HL-60/S4 (cell line): ENCODE measurements at regions not wholly inside any gene's neighbourhood (a gene's known extent, or its start where the extent isn't known, plus 50 kb on each side); places are given as distances from the start of the nearest gene placed in this dataset.

ENCODE experiments used
- in situ Hi-C: fragments of 300-500 bp; cut with MboI; formaldehyde crosslinking; loops from 2 replicates; pipeline ENCODE4 v1.14.3; 2022; ENCODE audit warnings: low sequenced_read_pairs

GRCh38 chr12:111202237-111202915 is 166.5 kb downstream of the PHETA1 start:
- in situ Hi-C loops: no loop called here

DNA sequence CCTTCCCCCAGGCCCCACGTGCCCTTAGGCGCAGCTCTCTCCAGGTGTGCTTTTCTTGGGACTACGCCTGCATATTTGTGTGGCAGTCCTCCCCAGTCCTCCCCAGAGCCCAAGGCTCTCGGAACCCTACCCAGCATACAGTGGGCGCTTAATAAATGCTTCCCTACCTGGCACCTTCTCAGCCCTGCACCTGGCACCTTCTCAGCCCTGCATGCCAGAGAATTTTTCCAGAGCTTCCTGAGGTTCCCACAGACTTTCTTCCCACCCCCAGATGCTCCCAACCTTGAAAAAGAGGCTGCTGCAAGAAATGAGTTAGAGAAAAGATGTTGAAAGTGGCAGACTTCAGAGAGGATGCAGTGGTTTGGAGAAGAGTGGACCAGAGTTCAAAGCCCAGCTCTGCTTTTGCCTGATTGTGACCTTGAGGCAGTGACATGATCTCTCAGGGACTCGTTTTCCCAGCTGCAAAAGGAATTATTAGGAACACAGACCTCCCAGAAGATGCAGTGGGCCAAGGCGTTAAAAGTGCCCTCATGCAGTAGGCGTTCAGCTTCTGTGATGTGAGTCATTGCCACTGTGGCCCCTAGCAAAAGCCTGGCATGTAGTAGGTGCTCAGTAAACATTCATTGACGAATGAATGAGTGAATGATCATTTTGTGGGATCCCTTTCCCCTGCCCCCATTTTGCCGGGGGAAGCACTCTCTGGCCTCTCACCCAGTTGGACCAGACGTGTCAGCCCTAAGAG is 167.2 kb downstream of the PHETA1 start:
- in situ Hi-C loops: no loop called here

GRCh38 chr12:111201036-111201435 is 167.9 kb downstream of the PHETA1 start:
- in situ Hi-C loops: no loop called here

- in situ Hi-C loops: no loop called here
Measured at GRCh38 chr12:111197376-111197944, 171.4 kb downstream of the PHETA1 start.

- in situ Hi-C loops: no loop called here
Measured at GRCh38 chr12:111196532-111196931, 172.4 kb downstream of the PHETA1 start.

- in situ Hi-C loops: no loop called here
Measured at GRCh38 chr12:111195316-111195715, 173.6 kb downstream of the PHETA1 start.

DNA sequence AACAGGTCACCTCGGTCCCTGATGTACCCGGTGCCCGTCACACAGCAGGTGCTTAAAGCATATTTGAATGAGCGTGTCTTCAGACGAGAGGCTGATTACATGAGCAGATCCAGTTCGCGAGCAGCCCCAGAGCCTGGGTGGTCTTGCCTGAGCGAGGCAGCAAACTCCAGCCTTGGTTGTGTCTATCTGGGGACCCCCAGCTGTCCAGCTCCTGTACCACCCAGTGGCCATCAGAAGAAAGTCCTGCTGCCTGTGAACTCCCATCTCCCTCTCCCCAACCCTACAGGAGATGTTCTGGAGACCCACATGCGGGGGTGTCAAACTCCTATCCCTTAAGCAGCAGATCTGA is 174.2 kb downstream of the PHETA1 start:
- in situ Hi-C loops: no loop called here

- in situ Hi-C loops: no loop called here
Measured at GRCh38 chr12:111193977-111194702, 174.8 kb downstream of the PHETA1 start.

- in situ Hi-C loops: no loop called here
Measured at GRCh38 chr12:111193496-111193895, 175.4 kb downstream of the PHETA1 start.

GRCh38 chr12:111193067-111193466 is 175.8 kb downstream of the PHETA1 start:
- in situ Hi-C loops: no loop called here

- in situ Hi-C loops: no loop called here
Measured at GRCh38 chr12:111192647-111193046, 176.2 kb downstream of the PHETA1 start.

GRCh38 chr12:111190741-111191526 is 178.0 kb downstream of the PHETA1 start:
- in situ Hi-C loops: no loop called here

DNA sequence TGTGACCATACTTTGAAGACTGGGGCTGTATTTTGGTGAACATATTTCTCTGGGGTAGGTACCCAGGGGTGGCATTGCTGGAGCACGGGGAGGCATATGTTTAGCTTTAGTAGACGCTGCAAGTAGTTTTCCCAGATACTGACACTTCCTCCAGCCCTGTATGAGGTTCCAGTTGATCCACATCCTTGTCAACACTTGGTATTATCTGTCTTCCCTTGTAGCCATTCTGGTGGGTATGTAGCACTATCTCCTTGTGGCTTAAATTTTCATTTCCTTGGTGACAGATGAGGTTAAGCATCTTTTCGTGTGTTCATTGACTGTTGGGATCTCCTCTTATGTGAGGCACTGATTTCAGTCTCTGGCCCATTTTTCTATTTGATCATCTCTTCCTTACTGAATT is 179.1 kb downstream of the PHETA1 start:
- in situ Hi-C loops: no loop called here

- in situ Hi-C loops: no loop called here
Measured at GRCh38 chr12:111188436-111188835, 180.5 kb downstream of the PHETA1 start.

- in situ Hi-C loops: no loop called here
Measured at GRCh38 chr12:111186347-111186746, 182.5 kb downstream of the PHETA1 start.

DNA sequence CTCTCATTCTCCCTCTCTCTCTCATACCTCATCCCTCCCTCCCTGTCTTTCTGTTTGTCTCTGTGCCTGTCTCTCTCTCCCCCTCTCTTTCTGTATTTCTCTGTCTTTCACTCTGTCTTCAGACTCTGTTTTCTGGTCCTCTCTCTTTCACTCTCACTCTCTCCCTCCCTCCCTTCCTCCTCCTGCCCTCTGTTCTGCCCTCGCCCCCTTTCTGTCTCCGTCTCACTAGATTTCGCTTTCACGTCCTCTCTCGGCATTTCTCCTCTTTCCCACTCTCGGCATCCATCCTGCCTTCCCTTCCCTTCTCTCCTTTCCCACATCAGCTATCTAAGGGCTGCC is 183.0 kb downstream of the PHETA1 start:
- in situ Hi-C loops: no loop called here

GRCh38 chr12:111185206-111185888 is 183.5 kb downstream of the PHETA1 start:
- in situ Hi-C loops: no loop called here

- in situ Hi-C loops: no loop called here
Measured at GRCh38 chr12:111184161-111184560, 184.7 kb downstream of the PHETA1 start.

GRCh38 chr12:111183094-111183493 is 185.8 kb downstream of the PHETA1 start:
- in situ Hi-C loops: no loop called here

GRCh38 chr12:111182382-111182781 is 186.5 kb downstream of the PHETA1 start:
- in situ Hi-C loops: no loop called here
